Left renal pelvis (tissue), 4 donors: ENCODE measurements at regions not wholly inside any gene's neighbourhood (a gene's known extent, or its start where the extent isn't known, plus 50 kb on each side); places are given as distances from the start of the nearest gene placed in this dataset.
"Not testable (repeated sequence)": the region's sequence is repeated elsewhere in the genome, so short reads cannot be mapped to it uniquely, and the experiment has no call there.

Source experiments
- DNase-seq, 4 donors: peaks; one replicate each; pipeline ENCODE4 v3.0.0-alpha.2; 2013; ENCODE audit warnings: low read depth in 4 of 4, low spot score in 3 of 4

GRCh38 chr11:19628018-19628417 is 84.6 kb upstream of the NAV2 start:
- DNase-seq: no peak

GRCh38 chr11:19627566-19627965 is 85.1 kb upstream of the NAV2 start:
- DNase-seq: no peak

- no peak for DNase-seq
These were observed 87.2 kb upstream of the NAV2 start for GRCh38 chr11:19625438-19625837.

- no peak for DNase-seq
These were observed 94.7 kb upstream of the NAV2 start for GRCh38 chr11:19617696-19618523.

- no peak for DNase-seq
These were observed 97.1 kb upstream of the NAV2 start for GRCh38 chr11:19615341-19616183.

- DNase-seq: no peak
These were observed 98.2 kb upstream of the NAV2 start for GRCh38 chr11:19614370-19614940.

- DNase-seq: not testable (repeated sequence)
These were observed 100.6 kb upstream of the NAV2 start for GRCh38 chr11:19612025-19612424.

GRCh38 chr11:19607656-19608360 is 104.8 kb upstream of the NAV2 start:
- DNase-seq: no peak

GRCh38 chr11:19606856-19607655 is 105.6 kb upstream of the NAV2 start:
- DNase-seq: no peak

- no peak for DNase-seq
These were observed 106.9 kb upstream of the NAV2 start for GRCh38 chr11:19605520-19606371.

GRCh38 chr11:19604679-19605375 is 107.8 kb upstream of the NAV2 start:
- DNase-seq: no peak

GRCh38 chr11:19603771-19604170 is 108.9 kb upstream of the NAV2 start:
- no peak for DNase-seq

GRCh38 chr11:19602891-19603290 is 109.7 kb upstream of the NAV2 start:
- DNase-seq: no peak

GRCh38 chr11:19602406-19602805 is 110.2 kb upstream of the NAV2 start:
- DNase-seq: no peak

- DNase-seq: no peak
These were observed 111.4 kb upstream of the NAV2 start for GRCh38 chr11:19601235-19601634.

- DNase-seq: no peak
These were observed 113.0 kb upstream of the NAV2 start for GRCh38 chr11:19599681-19600080.

- no peak for DNase-seq
These were observed 113.7 kb upstream of the NAV2 start for GRCh38 chr11:19598876-19599486.

GRCh38 chr11:19598456-19598855 is 114.2 kb upstream of the NAV2 start:
- no peak for DNase-seq
